ENCODE measurements at regions not wholly inside any gene's neighbourhood (a gene's known extent, or its start where the extent isn't known, plus 50 kb on each side); places are given as distances from the start of the nearest gene placed in this dataset.

GRCh38 chr15:59835776-59836175 lies 146.7 kb upstream of the BNIP2 start:
- dilution Hi-C loops (cut with MboI; ENCODE audit: extremely low pct_ligation_motif_present, low sequenced_read_pairs) = no loop called here
- H3K9ac ChIP-seq (replicated peaks; ENCODE audit: extremely low read depth, insufficient read depth, low read length) = no peak overlapping the region
- H3K4me1 ChIP-seq (ENCODE audit: control insufficient read depth, extremely low read depth, insufficient read depth, low read length) = no peaks in the 10 kb centered on the region
- intact Hi-C loops (cut with micrococcal nuclease) = no loop called here
- TF ChIP-seq FOS (IDR thresholded peaks at IDR 0.05; ENCODE audit: borderline replicate concordance, insufficient read depth, low read length) = no peak
- no peak for TF ChIP-seq GATA2 (IDR thresholded peaks at IDR 0.05; ENCODE audit: insufficient read depth, insufficient read length, low read depth, low read length)
- TF ChIP-seq EZH2 (IDR thresholded peaks at IDR 0.05; ENCODE audit: borderline replicate concordance, low read depth, low read length, severe bottlenecking) = no peak
- TF ChIP-seq JUN (IDR thresholded peaks at IDR 0.05; ENCODE audit: borderline replicate concordance, insufficient read depth, insufficient read length, low read depth) = no peak
- TF ChIP-seq POLR2A (IDR thresholded peaks at IDR 0.05; ENCODE audit: low read depth, low read length) = no peak
- no peak for TF ChIP-seq CTCF (IDR thresholded peaks at IDR 0.05; ENCODE audit: extremely low read depth in 1 of 2, insufficient read depth in 1 of 2, low read depth in 1 of 2, low read length in 2 of 2)
- no peak for TF ChIP-seq MAX (IDR thresholded peaks at IDR 0.05; ENCODE audit: insufficient read depth, insufficient read length)
- TF ChIP-seq POLR2AphosphoS5 (IDR thresholded peaks at IDR 0.05; ENCODE audit: insufficient read depth, low read depth, low read length) = no peak
- no peak for TF ChIP-seq MYC (IDR thresholded peaks at IDR 0.05; ENCODE audit: low read depth, low read length)
- no peak overlapping the region for H3K4me2 ChIP-seq (ENCODE audit: insufficient read depth, low read length)
- FAIRE-seq (no peak), DNase-seq (ENCODE audit: low read depth, low spot score) (no peak)
- ChIA-PET POLR2A (no interaction called here), CTCF (no interaction called here)
- no peak overlapping the region for H2AFZ ChIP-seq (ENCODE audit: low read depth, low read length)
- no peaks in the 10 kb centered on the region for H3K9me3 ChIP-seq (replicated peaks; ENCODE audit: control insufficient read depth, insufficient read depth, low read length)
- H3K9me1 ChIP-seq (replicated peaks; ENCODE audit: control insufficient read depth, extremely low read depth, insufficient read depth, low read length) = no peaks in the 10 kb centered on the region
- H3K27me3 ChIP-seq (ENCODE audit: control insufficient read depth in 2 of 2, insufficient read depth in 2 of 2, low read length in 2 of 2) = peaks cover 3 to 4% of the 10 kb centered on the region in 2 experiments
- no TSS peak for BruUV-seq (replicated peaks)
- no peaks in the 10 kb centered on the region for H3K79me2 ChIP-seq (ENCODE audit: control insufficient read depth, insufficient read depth, low read length)
- no peaks in the 10 kb centered on the region for H3K36me3 ChIP-seq (ENCODE audit: control insufficient read depth in 2 of 2, extremely low read depth in 1 of 2, insufficient read depth in 2 of 2, low read length in 2 of 2)
- no peak overlapping the region for H3K27ac ChIP-seq (ENCODE audit: insufficient read depth, low read depth, low read length)
- no peak overlapping the region for H3K4me3 ChIP-seq (replicated peaks in 1 of 3; ENCODE audit: insufficient read depth in 1 of 3, low read depth in 1 of 3, low read length in 3 of 3)
- no peaks in the 10 kb centered on the region for H4K20me1 ChIP-seq (replicated peaks; ENCODE audit: control insufficient read depth, extremely low read depth, insufficient read depth, low read length)

Data from endothelial cell of umbilical vein (primary cell).